Heart left ventricle (tissue), 16 donors: ENCODE measurements at regions not wholly inside any gene's neighbourhood (a gene's known extent, or its start where the extent isn't known, plus 50 kb on each side); places are given as distances from the start of the nearest gene placed in this dataset.
"Not testable (repeated sequence)": the region's sequence is repeated elsewhere in the genome, so short reads cannot be mapped to it uniquely, and the experiment has no call there.

Source experiments
- ATAC-seq, 4 donors: fragments of 200-7000 bp; cut with Tn5 transposase; one replicate each; pipeline ENCODE4 v1.9.1; 2020 to 2022; ENCODE audit warnings: moderate library complexity in 4 of 4, mild to moderate bottlenecking in 3 of 4, moderate number of reproducible peaks in 1 of 4
- DNase-seq, 5 donors: peaks; one replicate each; pipeline ENCODE4 v3.0.0-alpha.2; 2020
- H3K27ac ChIP-seq, 12 donors: fragments of 200-600 bp; sonication (generic) in 4 of 12; one replicate each; pipeline versions ENCODE4 v1.5.0 to v1.8.0; 2016 to 2022; ENCODE audit warnings: mild to moderate bottlenecking in 2 of 12
- H3K27me3 ChIP-seq, 9 donors: fragments of 200-600 bp; sonication (generic) in 2 of 9; one replicate each; pipeline versions ENCODE4 v1.5.1 to v1.8.0; 2016 to 2022; ENCODE audit warnings: mild to moderate bottlenecking in 3 of 9
- H3K36me3 ChIP-seq, 9 donors: fragments of 200-600 bp; sonication (generic) in 2 of 9; one replicate each; pipeline versions ENCODE4 v1.5.0 to v1.8.0; 2018 to 2022; ENCODE audit warnings: mild to moderate bottlenecking in 2 of 9
- H3K4me1 ChIP-seq, 12 donors: fragments of 200-600 bp; sonication (generic) in 4 of 12; one replicate each; pipeline versions ENCODE4 v1.5.0 to v1.8.0; 2016 to 2022; ENCODE audit warnings: mild to moderate bottlenecking in 3 of 12
- H3K4me3 ChIP-seq, 12 donors: fragments of 200-600 bp; sonication (generic) in 4 of 12; one replicate each; pipeline versions ENCODE4 v1.5.0 to v1.8.0; 2017 to 2022; ENCODE audit warnings: mild to moderate bottlenecking in 9 of 12, moderate library complexity in 4 of 12
- H3K9me3 ChIP-seq, 12 donors: fragments of 200-600 bp; sonication (generic) in 4 of 12; one replicate each; pipeline versions ENCODE4 v1.5.0 to v1.8.0; 2016 to 2022; ENCODE audit warnings: mild to moderate bottlenecking in 1 of 12
- POLR2A ChIP-seq, 2 donors: fragments of 450-650 bp; IDR thresholded peaks; one replicate each; pipeline ENCODE4 v1.6.1; 2017; ENCODE audit warnings: antibody characterized with exemption in 2 of 2, mild to moderate bottlenecking in 2 of 2, moderate library complexity in 2 of 2
- WGBS, 4 donors: extraction: QIAGEN DNeasy Blood & Tissue Kit in 2 of 4; methylation state at CpG; one replicate each; pipeline versions ENCODE4 v1.1.5 to v1.1.7; 2013 to 2018; 5-methylcytosine and 5-hydroxymethylcytosine counted together
- intact Hi-C, 10 donors: fragments of 100-400 bp; cut with DNase I; formaldehyde crosslinking; loops; one replicate each; pipeline versions ENCODE4 v1.11.1 to v1.14.2; 2022
- TF ChIP-seq, protein P1 (sequence below), 12 donors: fragments of 200-600 bp; sonication (generic) in 4 of 12; IDR thresholded peaks; one replicate each; pipeline versions ENCODE4 v1.5.0 to v1.8.0; 2018 to 2022; ENCODE audit warnings: antibody characterized with exemption in 12 of 12, mild to moderate bottlenecking in 5 of 12
- donor health status: ischemic (EF 13 %, LVEDD 7.1; RV severe dilation, severe dysfunction).
- donor health status: healthy with polysubstance abuse.
- donor health status: DM: no; HTN: yes; CAD: no.
- donor health status: DM: no; HTN: no; CAD: no.
- donor health status: ischemic (EF 25% LVEDD 6.9; RV normal size, moderate dysfunction).
- donor health status: ischemic (EF 25% LVEDD 5.7; RV mildly dilated, moderate dysfunction).
- donor health status: healthy.
- donor health status: DM: yes; HTN: yes; CAD: no.
- donor health status: ischemic (EF 35%, LVEDD 5.7; RV mildly dilated, moderate dysfunction).
- donor health status: nonischemic (EF 11% LVEDD 7.7; RV severe dilation, severe dysfunction).
- donor health status: DM: yes; HTN: yes; CAD: no.
- donor health status: PGD.
- donor health status: ischemic (EF 29% LVEDD 5.4; RV normal size, mild dysfunction).
- donor health status: nonischemic (EF 23%, LVEDD 6.1; RV moderate dilation, normal function).

DNA sequence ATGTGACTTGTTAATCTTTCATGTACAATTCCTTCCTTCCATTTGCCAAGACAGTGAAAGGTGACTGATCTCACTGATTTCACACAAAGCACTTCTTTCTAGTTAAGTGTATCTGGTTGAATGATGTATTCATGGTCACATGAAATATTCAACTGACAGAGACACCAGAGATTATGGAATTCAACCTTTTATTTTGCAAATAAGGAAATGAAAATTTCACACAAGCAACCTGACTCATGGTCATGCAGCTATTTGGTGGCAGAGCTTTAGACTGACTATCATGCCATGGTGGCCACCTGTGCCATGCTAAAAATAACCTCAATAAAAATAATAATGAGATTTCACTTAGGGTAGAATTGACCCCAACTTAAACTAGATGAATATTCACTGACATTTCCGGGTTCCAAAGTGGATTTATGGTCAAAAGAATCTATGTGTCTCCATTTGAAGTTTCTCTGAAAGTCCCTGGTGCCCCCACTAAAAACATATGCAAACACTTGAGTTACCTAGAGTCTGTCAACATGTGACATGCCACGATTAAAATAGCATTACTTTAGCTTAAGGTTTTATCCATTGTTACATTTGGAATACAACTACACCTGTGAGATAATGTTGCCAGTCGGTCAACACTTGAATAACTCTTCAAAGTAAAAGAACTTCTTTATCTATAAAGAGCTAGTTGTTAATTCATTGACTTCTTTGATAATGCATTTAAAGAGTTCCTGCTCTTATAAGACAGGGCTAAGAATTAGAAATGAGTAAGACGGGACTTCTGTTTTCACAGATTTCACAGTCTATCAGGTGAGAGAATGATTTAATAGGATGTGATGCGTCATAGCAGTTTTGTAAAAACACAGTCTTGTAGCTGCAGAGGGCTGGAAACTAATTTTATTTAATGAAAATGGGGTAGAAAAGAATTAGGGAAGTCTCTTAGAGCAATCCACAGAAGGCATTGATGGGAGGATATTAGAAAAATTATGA, 94.6 kb upstream of the OR9G4 start:
- DNase-seq (no peak), ATAC-seq (no peak)
- TF ChIP-seq, protein P1, sequence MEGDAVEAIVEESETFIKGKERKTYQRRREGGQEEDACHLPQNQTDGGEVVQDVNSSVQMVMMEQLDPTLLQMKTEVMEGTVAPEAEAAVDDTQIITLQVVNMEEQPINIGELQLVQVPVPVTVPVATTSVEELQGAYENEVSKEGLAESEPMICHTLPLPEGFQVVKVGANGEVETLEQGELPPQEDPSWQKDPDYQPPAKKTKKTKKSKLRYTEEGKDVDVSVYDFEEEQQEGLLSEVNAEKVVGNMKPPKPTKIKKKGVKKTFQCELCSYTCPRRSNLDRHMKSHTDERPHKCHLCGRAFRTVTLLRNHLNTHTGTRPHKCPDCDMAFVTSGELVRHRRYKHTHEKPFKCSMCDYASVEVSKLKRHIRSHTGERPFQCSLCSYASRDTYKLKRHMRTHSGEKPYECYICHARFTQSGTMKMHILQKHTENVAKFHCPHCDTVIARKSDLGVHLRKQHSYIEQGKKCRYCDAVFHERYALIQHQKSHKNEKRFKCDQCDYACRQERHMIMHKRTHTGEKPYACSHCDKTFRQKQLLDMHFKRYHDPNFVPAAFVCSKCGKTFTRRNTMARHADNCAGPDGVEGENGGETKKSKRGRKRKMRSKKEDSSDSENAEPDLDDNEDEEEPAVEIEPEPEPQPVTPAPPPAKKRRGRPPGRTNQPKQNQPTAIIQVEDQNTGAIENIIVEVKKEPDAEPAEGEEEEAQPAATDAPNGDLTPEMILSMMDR (IDR thresholded peaks at IDR 0.05) = no peak
- TF ChIP-seq POLR2A (IDR thresholded peaks at IDR 0.05) = no peak
- WGBS, 4 donors = 65 to 80% (median 78%) methylated on average over 5 of the region's 5 CpGs
- Histone ChIP-seq H3K4me1 (no peaks in the 10 kb centered on the region), H3K9me3 (no peaks in the 10 kb centered on the region), H3K36me3 (no peaks in the 10 kb centered on the region), H3K27me3 (peaks cover 0 to 5% (median 0%) of the 10 kb centered on the region in 9 donors), H3K4me3 (no peak overlapping the region), H3K27ac (no peak overlapping the region)
- intact Hi-C loops = loop anchor here in 9 of 10 donors (1.0 to 10.0 kb wide), 12 partner anchors 62 to 512 kb away; no protein-coding TSS in a partner anchor

DNA sequence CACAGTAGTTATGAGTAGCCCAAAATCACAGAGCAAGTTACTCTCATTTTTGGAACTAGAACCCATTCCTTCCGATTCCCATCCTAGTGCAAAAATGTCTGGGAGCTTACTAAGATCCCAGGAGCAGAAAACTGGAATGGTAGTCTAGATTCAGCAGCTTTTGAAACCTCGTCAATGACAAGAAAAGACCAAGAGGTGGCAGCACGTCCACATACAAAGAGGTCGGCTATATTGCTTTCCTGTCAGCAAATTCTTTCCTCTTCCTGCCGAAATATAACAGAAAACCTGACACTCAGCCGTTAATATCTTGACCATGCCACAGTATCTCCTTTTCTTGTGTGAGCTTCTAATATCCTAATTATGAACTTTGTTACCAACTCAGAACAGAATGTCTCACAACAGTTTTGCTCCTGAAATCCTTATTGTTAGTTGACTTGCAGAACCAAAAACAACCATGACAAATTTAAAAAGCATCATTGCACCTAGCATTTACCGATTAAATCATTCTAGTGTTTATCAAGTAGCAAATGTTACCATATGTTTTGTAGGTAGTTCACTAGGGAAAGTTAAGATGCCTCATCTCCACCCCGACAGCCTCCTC, 92.8 kb upstream of the OR9G4 start:
- TF ChIP-seq POLR2A (IDR thresholded peaks at IDR 0.05) = no peak
- TF ChIP-seq, protein P1 (IDR thresholded peaks at IDR 0.05) = peak; percentile 45 to 81 (median 70)
- DNase-seq = peak in 3 of 5 donors; percentile 10 to 25 (median 22)

DNA sequence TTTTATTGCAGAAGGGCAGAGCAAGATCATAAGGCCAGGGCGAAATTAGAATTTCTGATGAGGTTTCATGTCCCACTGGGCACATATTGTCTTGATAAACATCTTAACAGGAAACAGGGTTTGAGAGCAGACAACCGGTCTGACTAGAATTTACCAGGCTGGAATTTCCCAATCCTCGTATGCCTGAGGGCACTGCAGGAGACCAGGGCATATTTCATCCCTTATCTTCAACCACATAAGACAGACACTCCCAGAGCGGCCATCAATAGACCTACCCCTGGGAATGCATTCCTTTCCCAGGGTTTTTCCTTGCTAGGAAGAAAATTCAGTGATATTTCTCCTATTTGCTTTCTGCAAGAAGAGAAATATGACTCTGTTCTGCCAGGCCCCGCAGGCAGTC, 78.9 kb upstream of the OR9G4 start:
- H3K36me3 ChIP-seq, DNase-seq, intact Hi-C loops, H3K4me3 ChIP-seq, H3K4me1 ChIP-seq, H3K27ac ChIP-seq, ATAC-seq, H3K27me3 ChIP-seq: not testable (repeated sequence)
- WGBS, 4 donors = 58 to 77% (median 74%) methylated on average over 5 of the region's 5 CpGs
- peaks cover 0 to 30% (median 9%) of the 10 kb centered on the region in 12 donors for H3K9me3 ChIP-seq

More for the DNA sequence above, 92.8 kb upstream of the OR9G4 start:
- intact Hi-C loops = loop anchor here (1.0 to 10.0 kb wide), 13 partner anchors 63 to 513 kb away; no protein-coding TSS in a partner anchor
- no peak overlapping the region for H3K27ac ChIP-seq
- WGBS, 4 donors = 15 to 20% (median 17%) methylated on average over 8 of the region's 8 CpGs
- no peaks in the 10 kb centered on the region for H3K9me3 ChIP-seq
- no peaks in the 10 kb centered on the region for H3K4me1 ChIP-seq
- H3K4me3 ChIP-seq = no peak overlapping the region
- H3K36me3 ChIP-seq = no peaks in the 10 kb centered on the region
- no peaks in the 10 kb centered on the region for H3K27me3 ChIP-seq
- peak in 1 of 4 donors; percentile 66 for ATAC-seq

- ATAC-seq = no peak
- TF ChIP-seq, protein P1 (IDR thresholded peaks at IDR 0.05) = no peak
- no peak for TF ChIP-seq POLR2A (IDR thresholded peaks at IDR 0.05)
- 65 to 92% (median 77%) methylated on average over 2 of the region's 2 CpGs for WGBS, 4 donors
- Histone ChIP-seq H3K4me3 (no peak overlapping the region), H3K9me3 (peaks cover 0 to 5% (median 0%) of the 10 kb centered on the region in 12 donors), H3K27ac (no peak overlapping the region), H3K4me1 (no peaks in the 10 kb centered on the region), H3K27me3 (peaks cover 0 to 3% (median 0%) of the 10 kb centered on the region in 9 donors), H3K36me3 (no peaks in the 10 kb centered on the region)
- no peak for DNase-seq
- intact Hi-C loops = no loop called here
These were observed 71.4 kb upstream of the OR9G4 start for GRCh38 chr11:56819916-56820315.
